ENCODE measurements at regions not wholly inside any gene's neighbourhood (a gene's known extent, or its start where the extent isn't known, plus 50 kb on each side); places are given as distances from the start of the nearest gene placed in this dataset.

DNA sequence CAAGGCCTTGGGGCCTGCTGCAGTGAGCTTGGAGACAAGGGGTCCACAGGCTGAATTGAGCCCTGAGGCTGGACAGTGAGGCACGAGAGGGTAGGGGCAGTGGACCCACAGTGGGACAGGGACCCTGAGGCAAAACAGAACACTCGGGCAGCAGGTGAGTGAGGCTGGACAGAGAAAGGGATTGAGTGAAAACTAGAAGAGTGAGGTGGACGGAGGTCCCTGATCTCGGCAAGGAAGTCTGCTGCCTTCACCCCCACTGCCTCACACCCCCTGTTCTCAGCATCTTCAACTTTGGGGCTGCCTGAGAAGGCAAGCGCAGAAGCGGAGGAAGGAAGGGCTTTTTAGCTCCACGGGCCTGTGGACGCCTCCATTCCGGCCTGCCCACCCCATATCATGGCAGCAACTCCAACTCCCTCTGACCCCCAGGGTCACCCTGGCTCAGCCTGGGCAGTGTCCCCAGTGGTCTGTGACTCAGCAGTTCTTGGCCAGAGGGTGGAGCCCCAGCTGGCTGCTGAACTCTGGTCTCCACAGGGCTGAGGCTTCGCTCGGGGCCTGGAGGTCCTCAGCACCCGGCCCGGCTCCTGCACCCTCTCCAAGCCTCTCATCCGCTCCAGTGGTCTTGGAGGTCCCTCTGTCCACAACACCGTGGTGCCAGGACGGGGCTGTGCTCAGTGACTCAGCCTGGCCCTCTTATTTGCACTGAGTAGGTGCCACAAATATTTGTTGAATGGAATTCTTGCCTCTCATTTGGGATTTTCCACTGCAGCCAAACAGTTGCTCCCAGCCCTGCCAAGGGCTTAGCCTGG is 60.0 kb upstream of the EPS8L3 start:
- no peaks in the 10 kb centered on the region for H3K4me1 ChIP-seq
- H3K9me3 ChIP-seq = no peaks in the 10 kb centered on the region
- no peaks in the 10 kb centered on the region for H3K27me3 ChIP-seq
- H3K36me3 ChIP-seq = no peaks in the 10 kb centered on the region
- TF ChIP-seq, protein P1, sequence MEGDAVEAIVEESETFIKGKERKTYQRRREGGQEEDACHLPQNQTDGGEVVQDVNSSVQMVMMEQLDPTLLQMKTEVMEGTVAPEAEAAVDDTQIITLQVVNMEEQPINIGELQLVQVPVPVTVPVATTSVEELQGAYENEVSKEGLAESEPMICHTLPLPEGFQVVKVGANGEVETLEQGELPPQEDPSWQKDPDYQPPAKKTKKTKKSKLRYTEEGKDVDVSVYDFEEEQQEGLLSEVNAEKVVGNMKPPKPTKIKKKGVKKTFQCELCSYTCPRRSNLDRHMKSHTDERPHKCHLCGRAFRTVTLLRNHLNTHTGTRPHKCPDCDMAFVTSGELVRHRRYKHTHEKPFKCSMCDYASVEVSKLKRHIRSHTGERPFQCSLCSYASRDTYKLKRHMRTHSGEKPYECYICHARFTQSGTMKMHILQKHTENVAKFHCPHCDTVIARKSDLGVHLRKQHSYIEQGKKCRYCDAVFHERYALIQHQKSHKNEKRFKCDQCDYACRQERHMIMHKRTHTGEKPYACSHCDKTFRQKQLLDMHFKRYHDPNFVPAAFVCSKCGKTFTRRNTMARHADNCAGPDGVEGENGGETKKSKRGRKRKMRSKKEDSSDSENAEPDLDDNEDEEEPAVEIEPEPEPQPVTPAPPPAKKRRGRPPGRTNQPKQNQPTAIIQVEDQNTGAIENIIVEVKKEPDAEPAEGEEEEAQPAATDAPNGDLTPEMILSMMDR (IDR thresholded peaks at IDR 0.05; ENCODE audit: low read depth, low read length) = no peak
- H3K4me3 ChIP-seq (ENCODE audit: low read depth, low read length) = no peak overlapping the region
- DNase-seq = no peak

DNA sequence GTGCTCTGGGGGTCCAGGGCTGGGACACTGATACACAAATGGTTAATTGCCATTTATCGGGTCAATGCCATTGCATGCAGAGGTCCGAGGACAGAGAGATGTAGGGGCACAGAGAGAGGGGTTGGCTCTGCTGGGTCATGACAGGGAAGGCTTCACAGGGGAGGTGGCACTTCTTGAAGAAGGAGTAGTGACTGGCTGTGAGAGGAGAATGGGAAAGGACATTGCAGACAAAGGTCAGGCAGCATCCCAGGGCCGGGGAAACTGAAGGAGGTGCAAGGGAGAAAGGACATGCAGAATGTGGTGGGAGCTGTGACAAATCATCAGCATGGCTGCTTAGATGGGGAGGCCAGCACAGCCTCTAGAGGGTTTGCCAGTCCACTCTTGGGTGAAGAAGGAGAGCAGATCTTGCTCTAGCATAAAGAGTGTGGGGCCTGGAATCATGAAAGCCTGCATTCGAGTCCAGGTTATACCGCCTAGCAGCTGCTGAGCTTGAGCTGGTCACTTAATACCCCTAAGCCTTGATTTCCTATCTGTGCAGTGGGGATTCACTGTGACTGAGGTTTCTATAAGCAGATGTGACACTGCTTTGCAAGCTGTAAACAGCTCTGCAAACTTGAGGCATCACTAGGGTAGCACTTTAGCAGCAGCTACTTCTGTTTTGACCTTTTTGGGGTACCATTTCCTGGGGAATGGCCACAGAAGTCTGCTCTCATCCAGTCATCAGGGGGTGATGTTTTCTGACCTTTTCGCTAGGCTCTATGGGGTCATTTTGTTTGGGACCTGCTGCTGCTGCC is 59.2 kb upstream of the EPS8L3 start:
- DNase-seq = no peak
- Histone ChIP-seq H3K9me3 (no peaks in the 10 kb centered on the region), H3K36me3 (no peaks in the 10 kb centered on the region), H3K27me3 (no peaks in the 10 kb centered on the region), H3K4me3 (ENCODE audit: low read depth, low read length) (no peak overlapping the region), H3K4me1 (peaks cover 3% of the 10 kb centered on the region)
- TF ChIP-seq, protein P1 (IDR thresholded peaks at IDR 0.05; ENCODE audit: low read depth, low read length) = no peak

DNA sequence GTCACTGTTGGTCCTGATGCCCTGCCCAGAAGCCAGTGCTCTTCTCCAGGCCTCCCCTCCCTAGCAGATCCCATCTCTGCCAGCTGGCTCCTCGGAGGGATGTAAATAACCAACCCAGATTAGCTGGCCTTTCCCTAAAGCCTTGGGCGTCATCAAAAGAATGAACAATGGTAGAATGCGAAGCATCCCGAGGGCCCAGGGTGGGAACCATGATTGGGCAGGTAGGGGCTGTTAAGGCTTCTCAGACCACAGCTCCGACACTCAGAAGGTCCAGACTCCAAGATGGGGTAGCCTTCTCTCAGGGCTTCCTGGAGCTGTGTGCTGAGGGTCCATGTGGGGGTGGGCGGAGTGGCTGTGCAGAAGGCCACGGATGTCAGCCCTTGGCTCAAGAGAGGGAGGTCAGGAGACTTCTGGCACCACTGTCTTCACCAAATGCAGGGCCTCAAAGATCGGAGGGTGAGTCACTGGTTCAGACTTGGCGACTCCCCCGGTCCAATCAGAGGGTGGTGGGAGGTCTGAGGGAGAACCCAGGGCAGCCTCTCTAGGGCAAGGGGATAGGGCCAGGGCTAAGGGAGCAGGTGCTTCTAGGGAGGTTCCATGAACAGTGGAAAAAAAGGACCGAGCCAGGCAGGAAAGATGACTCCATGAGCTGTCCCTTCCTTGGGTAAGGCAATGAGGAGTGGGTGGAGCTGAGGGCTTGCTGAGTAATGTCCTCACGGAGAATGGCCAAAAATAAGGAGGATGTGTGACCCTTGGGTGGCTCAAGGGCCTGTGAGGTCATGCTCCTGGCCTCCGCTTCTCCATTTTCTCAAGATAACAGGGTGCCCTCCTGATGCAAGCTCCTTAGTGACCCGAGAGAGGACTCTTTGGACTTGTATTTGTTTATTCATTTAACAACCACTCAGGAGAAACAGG is 58.4 kb upstream of the EPS8L3 start:
- Histone ChIP-seq H3K27me3 (no peaks in the 10 kb centered on the region), H3K4me1 (peaks cover 3% of the 10 kb centered on the region), H3K4me3 (ENCODE audit: low read depth, low read length) (no peak overlapping the region), H3K9me3 (no peaks in the 10 kb centered on the region), H3K36me3 (no peaks in the 10 kb centered on the region)
- TF ChIP-seq, protein P1 (IDR thresholded peaks at IDR 0.05; ENCODE audit: low read depth, low read length) = no peak
- DNase-seq = no peak

DNA sequence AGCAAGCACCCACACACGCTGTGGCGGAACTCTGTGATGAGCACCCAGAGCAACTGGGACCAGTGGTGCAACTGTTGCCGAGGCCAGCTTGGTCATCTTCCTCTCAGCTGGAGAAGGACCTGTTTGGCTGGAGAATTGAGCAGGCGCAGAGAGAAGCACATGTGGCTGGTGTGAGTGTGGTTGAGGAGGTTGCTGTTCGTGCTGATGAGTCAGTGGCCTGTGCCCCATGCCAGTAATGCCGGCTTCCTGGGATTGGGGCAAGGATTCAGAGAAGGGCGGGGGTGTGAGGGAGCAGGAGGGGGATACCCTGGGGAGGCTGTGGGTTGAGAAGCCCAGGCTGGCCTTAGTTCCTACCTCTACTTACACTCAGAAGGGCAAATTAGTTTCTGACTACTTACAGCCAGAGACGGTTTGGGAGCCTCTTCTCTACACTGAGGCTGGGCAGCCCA is 57.5 kb upstream of the EPS8L3 start:
- Histone ChIP-seq H3K9me3 (no peaks in the 10 kb centered on the region; the same call in 1 of the 2 replicates), H3K27me3 (no peaks in the 10 kb centered on the region), H3K4me3 (ENCODE audit: low read depth, low read length) (no peak overlapping the region), H3K36me3 (no peaks in the 10 kb centered on the region), H3K4me1 (peaks cover 3% of the 10 kb centered on the region)
- no peak for DNase-seq
- TF ChIP-seq, protein P1 (IDR thresholded peaks at IDR 0.05; ENCODE audit: low read depth, low read length) = no peak

DNA sequence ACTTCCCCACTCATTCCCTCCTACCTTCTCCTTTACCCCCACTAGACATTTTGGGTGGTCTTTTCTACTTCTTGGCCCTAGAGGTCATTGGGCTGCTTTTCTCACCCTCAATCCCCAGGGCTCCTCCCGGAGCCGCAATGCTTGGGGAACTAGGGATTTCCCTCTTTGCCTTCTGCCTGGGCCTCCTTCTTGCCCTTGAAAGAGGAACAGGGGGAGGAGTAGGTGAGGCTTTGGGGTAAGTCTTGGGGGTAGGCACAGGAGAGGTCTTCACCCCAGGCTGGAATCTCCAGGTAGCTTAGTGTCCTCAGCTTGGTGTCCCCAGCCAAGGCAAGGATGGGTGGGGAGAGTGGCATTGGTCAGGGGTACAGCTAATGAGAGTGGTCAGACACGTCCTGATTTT is 56.2 kb upstream of the EPS8L3 start:
- peaks cover 6% of the 10 kb centered on the region for H3K9me3 ChIP-seq
- H3K36me3 ChIP-seq = no peaks in the 10 kb centered on the region
- peaks cover 3% of the 10 kb centered on the region for H3K4me1 ChIP-seq
- DNase-seq = no peak
- H3K4me3 ChIP-seq (ENCODE audit: low read depth, low read length) = no peak overlapping the region
- no peaks in the 10 kb centered on the region for H3K27me3 ChIP-seq
- TF ChIP-seq, protein P1 (IDR thresholded peaks at IDR 0.05; ENCODE audit: low read depth, low read length) = no peak
